T-cell (primary cell): ENCODE measurements at regions not wholly inside any gene's neighbourhood (a gene's known extent, or its start where the extent isn't known, plus 50 kb on each side); places are given as distances from the start of the nearest gene placed in this dataset.

Source experiments
- ATAC-seq, 4 experiments: fragments of 200-7000 bp in 3 of 4; fragments of 150-1000 bp in 1 of 4; cut with Tn5 transposase; replicated peaks in 1 of 4; 1 replicate in 3 of 4; 2 replicates in 1 of 4; pipeline ENCODE4 v1.10.0; 2021; ENCODE audit warnings: moderate library complexity in 3 of 4, mild to moderate bottlenecking in 2 of 4, moderate number of reproducible peaks in 1 of 4
- CTCF ChIA-PET, 2 donors: fragments of 300-600 bp; sonication (Branson Sonifier 250); formaldehyde crosslinking; loops; one replicate each; lab custom pipeline; 2022; ENCODE audit warnings: antibody characterized with exemption in 2 of 2; lab: Charles Lee
- POLR2A ChIA-PET, 2 donors: fragments of 300-600 bp; sonication (Branson Sonifier 250); formaldehyde crosslinking; loops; one replicate each; lab custom pipeline; 2022; ENCODE audit warnings: antibody characterized with exemption in 2 of 2; lab: Charles Lee
- DNase-seq, 35 experiments: peaks; one replicate each; pipeline versions ENCODE4 v3.0.0 to v3.0.0-alpha.2; 2013 to 2023
- H3K27ac ChIP-seq: one replicate; pipeline ENCODE4 v1.5.1; 2013; ENCODE audit warnings: low read length
- H3K27me3 ChIP-seq, 2 experiments: replicated peaks in 1 of 2; 1 replicate in 1 of 2; 2 replicates in 1 of 2; pipeline versions ENCODE4 v1.6.1 to v1.7.0; 2013; ENCODE audit warnings: low read length in 1 of 2, mixed read lengths in 1 of 2; ENCODE audit not compliant: control insufficient read depth in 2 of 2, insufficient read depth in 2 of 2; ENCODE audit errors: extremely low read depth in 1 of 2
- H3K36me3 ChIP-seq, 2 donors: 1 replicate in 1 of 2; 2 replicates in 1 of 2; pipeline versions ENCODE4 v1.6.1 to v1.7.0; 2013; ENCODE audit warnings: low read length in 1 of 2; ENCODE audit not compliant: control insufficient read depth in 2 of 2, insufficient read depth in 1 of 2; ENCODE audit errors: extremely low read depth in 1 of 2
- H3K4me1 ChIP-seq, 2 experiments: 1 replicate in 1 of 2; 2 replicates in 1 of 2; pipeline versions ENCODE4 v1.6.1 to v1.7.0; 2013; ENCODE audit warnings: low read length in 2 of 2, mixed read lengths in 1 of 2; ENCODE audit not compliant: insufficient read depth in 2 of 2, control insufficient read depth in 1 of 2; ENCODE audit errors: extremely low read depth in 1 of 2
- H3K4me3 ChIP-seq, 2 donors: 1 replicate in 1 of 2; 2 replicates in 1 of 2; pipeline versions ENCODE4 v1.5.1 to v1.7.0; 2013; ENCODE audit warnings: mild to moderate bottlenecking in 2 of 2, low read length in 1 of 2, moderate library complexity in 1 of 2; ENCODE audit not compliant: control insufficient read depth in 1 of 2; ENCODE audit errors: extremely low read depth in 1 of 2
- H3K9me3 ChIP-seq: 2 replicates; pipeline ENCODE4 v1.7.0; 2013
- H3K27ac Mint-ChIP-seq, 2 donors: one replicate each; pipeline ENCODE4 v1.8.0; 2020 to 2021; ENCODE audit warnings: mild to moderate bottlenecking in 2 of 2, mixed read lengths in 2 of 2
- H3K27me3 Mint-ChIP-seq, 2 donors: one replicate each; pipeline ENCODE4 v1.8.0; 2021 to 2022; ENCODE audit warnings: mixed read lengths in 2 of 2
- H3K36me3 Mint-ChIP-seq: one replicate; pipeline ENCODE4 v1.8.0; 2021; ENCODE audit warnings: mixed read lengths
- H3K4me1 Mint-ChIP-seq, 3 donors: one replicate each; pipeline ENCODE4 v1.8.0; 2020 to 2022; ENCODE audit warnings: mixed read lengths in 3 of 3, mild to moderate bottlenecking in 1 of 3
- H3K4me3 Mint-ChIP-seq, 3 donors: one replicate each; pipeline ENCODE4 v1.8.0; 2020 to 2022; ENCODE audit warnings: mild to moderate bottlenecking in 3 of 3, mixed read lengths in 3 of 3, moderate library complexity in 3 of 3
- H3K9me3 Mint-ChIP-seq, 3 donors: one replicate each; pipeline ENCODE4 v1.8.0; 2020 to 2022; ENCODE audit warnings: mixed read lengths in 3 of 3
- WGBS: methylation state at CpG from one replicate; pipeline ENCODE4 v1.1.5; 2013; ENCODE audit warnings: missing lambda C conversion rate; ENCODE audit not compliant: insufficient coverage; 5-methylcytosine and 5-hydroxymethylcytosine counted together

DNA sequence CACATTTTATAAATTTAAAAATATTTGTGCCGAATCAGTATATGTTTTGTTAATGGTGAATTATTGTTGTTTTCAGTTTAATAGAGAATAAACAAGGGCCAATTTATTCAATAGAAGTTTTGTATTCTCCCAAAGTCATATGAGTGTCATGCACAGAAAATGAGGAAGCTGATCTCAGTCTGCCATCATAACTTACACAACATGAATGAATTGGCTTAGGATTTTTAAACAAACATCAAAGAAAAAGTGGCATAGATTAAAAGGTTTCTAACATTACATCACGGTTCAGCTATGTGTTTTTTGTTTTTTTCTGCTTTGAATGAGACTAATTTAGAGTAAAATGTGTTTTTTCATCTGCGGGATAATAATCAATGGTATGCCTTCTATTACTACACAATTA is 123.4 kb upstream of the CTNNA2 start:
- Mint-ChIP-seq H3K27me3 (no peaks in the 10 kb centered on the region), H3K27ac (no peak overlapping the region), H3K4me1 (no peaks in the 10 kb centered on the region), H3K4me3 (no peak overlapping the region), H3K36me3 (no peaks in the 10 kb centered on the region), H3K9me3 (peaks cover 15 to 29% (median 22%) of the 10 kb centered on the region in 3 donors)
- POLR2A ChIA-PET, result no interaction called here
- ATAC-seq (no peak), DNase-seq (no peak)
- H3K27me3 ChIP-seq, result no peaks in the 10 kb centered on the region
- WGBS, result no CpG with 5 or more reads among the region's 3 CpGs
- no peaks in the 10 kb centered on the region for H3K36me3 ChIP-seq
- no peaks in the 10 kb centered on the region for H3K9me3 ChIP-seq
- no peaks in the 10 kb centered on the region for H3K4me1 ChIP-seq
- H3K27ac ChIP-seq, result no peak overlapping the region
- CTCF ChIA-PET, result no interaction called here
- H3K4me3 ChIP-seq, result no peak overlapping the region

DNA sequence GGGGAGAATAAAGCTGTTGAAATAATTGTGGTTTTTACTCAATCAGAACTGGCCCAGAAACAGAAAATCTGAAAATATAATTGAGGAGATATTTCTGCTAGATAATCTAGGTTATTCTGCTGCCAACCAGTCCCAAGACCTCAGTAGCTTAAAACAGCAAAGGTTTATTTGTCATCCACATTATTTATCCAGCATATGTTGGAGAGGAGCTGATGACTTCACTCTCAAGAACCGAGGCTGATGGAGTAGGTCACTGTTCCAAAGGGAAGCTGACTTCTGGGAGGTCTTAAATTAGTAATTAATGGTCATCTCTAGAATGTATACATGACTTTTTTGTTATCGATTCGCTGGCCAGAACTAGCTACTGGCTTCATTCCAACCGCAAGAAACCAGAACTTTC is 124.8 kb upstream of the CTNNA2 start:
- no peak for DNase-seq
- CTCF ChIA-PET, result interaction anchor here in 1 of 2 donors (0.5 kb wide), 1 partner anchor 77 kb away, joined by 5 read pairs; no protein-coding TSS in a partner anchor
- WGBS, result no CpG with 5 or more reads among the region's 4 CpGs

DNA sequence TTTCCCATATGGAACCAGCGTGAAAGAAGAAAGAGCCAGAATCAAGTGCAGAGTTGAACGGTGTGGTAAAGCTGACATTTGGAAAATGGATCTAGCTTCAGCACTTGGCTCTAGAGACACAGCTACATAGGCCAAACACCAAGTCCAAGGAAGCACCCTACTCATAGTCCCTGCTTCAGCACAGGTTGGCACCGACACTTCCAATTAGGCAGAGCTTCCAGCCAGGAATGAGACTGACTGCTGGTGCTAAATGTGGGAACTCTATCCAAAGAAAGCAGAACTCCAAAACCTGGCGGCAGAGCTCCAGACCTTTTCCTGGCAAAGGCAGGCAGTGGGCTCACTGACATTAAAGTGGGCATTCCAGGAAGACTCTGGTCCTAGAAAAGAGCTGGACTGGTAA is 125.4 kb upstream of the CTNNA2 start:
- ChIA-PET CTCF (interaction anchor here in 1 of 2 donors (0.5 kb wide), 1 partner anchor 76 kb away, joined by 5 read pairs; no protein-coding TSS in a partner anchor), POLR2A (no interaction called here)
- H3K9me3 ChIP-seq, result no peaks in the 10 kb centered on the region
- H3K27me3 ChIP-seq, result no peaks in the 10 kb centered on the region
- no peaks in the 10 kb centered on the region for H3K36me3 ChIP-seq
- DNase-seq (no peak), ATAC-seq (no peak)
- H3K9me3 Mint-ChIP-seq, result peaks cover 11 to 28% (median 12%) of the 10 kb centered on the region in 3 donors
- WGBS, result 84% methylated on average over 2 of the region's 4 CpGs
- H3K27ac Mint-ChIP-seq, result no peak overlapping the region
- no peaks in the 10 kb centered on the region for H3K4me1 Mint-ChIP-seq
- H3K4me3 Mint-ChIP-seq, result no peak overlapping the region
- no peak overlapping the region for H3K4me3 ChIP-seq
- no peaks in the 10 kb centered on the region for H3K36me3 Mint-ChIP-seq
- H3K27me3 Mint-ChIP-seq, result no peaks in the 10 kb centered on the region
- H3K4me1 ChIP-seq, result no peaks in the 10 kb centered on the region
- H3K27ac ChIP-seq, result no peak overlapping the region

More for the DNA sequence above, 124.8 kb upstream of the CTNNA2 start:
- no peaks in the 10 kb centered on the region for H3K36me3 Mint-ChIP-seq
- H3K27ac Mint-ChIP-seq, result no peak overlapping the region
- POLR2A ChIA-PET, result no interaction called here
- Histone ChIP-seq H3K27me3 (no peaks in the 10 kb centered on the region), H3K36me3 (no peaks in the 10 kb centered on the region), H3K27ac (no peak overlapping the region), H3K4me1 (no peaks in the 10 kb centered on the region), H3K9me3 (no peaks in the 10 kb centered on the region), H3K4me3 (no peak overlapping the region)
- H3K9me3 Mint-ChIP-seq, result peaks cover 11 to 26% (median 16%) of the 10 kb centered on the region in 3 donors
- no peak overlapping the region for H3K4me3 Mint-ChIP-seq
- no peaks in the 10 kb centered on the region for H3K27me3 Mint-ChIP-seq
- no peak for ATAC-seq
- H3K4me1 Mint-ChIP-seq, result no peaks in the 10 kb centered on the region

DNA sequence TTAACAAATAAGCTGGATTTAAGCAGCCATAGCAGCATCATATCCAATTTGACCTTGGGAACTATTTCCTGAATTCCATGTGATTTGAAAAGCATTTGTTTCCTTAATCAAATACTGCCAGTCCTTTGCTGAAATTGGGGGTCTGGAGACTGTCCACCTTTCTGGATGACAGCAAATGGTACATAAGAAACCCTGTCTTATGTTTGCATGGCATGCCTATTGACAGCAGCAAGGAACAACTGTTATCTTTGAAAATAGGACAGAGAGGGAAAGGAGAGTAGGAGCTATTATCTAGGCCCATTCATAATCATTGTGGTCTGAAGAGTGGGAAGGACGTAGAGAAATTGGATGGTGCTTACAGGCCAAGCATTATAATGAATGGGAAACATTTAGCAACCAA is 129.2 kb upstream of the CTNNA2 start:
- Histone ChIP-seq H3K9me3 (no peaks in the 10 kb centered on the region), H3K4me1 (no peaks in the 10 kb centered on the region), H3K27ac (no peak overlapping the region), H3K27me3 (no peaks in the 10 kb centered on the region), H3K4me3 (no peak overlapping the region), H3K36me3 (no peaks in the 10 kb centered on the region)
- H3K36me3 Mint-ChIP-seq, result no peaks in the 10 kb centered on the region
- no peaks in the 10 kb centered on the region for H3K4me1 Mint-ChIP-seq
- DNase-seq (no peak), ATAC-seq (no peak)
- H3K27me3 Mint-ChIP-seq, result no peaks in the 10 kb centered on the region
- POLR2A ChIA-PET, result no interaction called here
- CTCF ChIA-PET, result no interaction called here
- no CpG with 5 or more reads among the region's 1 CpG for WGBS
- no peak overlapping the region for H3K27ac Mint-ChIP-seq
- no peak overlapping the region for H3K4me3 Mint-ChIP-seq
- peaks cover 8 to 25% (median 13%) of the 10 kb centered on the region in 3 donors for H3K9me3 Mint-ChIP-seq

DNA sequence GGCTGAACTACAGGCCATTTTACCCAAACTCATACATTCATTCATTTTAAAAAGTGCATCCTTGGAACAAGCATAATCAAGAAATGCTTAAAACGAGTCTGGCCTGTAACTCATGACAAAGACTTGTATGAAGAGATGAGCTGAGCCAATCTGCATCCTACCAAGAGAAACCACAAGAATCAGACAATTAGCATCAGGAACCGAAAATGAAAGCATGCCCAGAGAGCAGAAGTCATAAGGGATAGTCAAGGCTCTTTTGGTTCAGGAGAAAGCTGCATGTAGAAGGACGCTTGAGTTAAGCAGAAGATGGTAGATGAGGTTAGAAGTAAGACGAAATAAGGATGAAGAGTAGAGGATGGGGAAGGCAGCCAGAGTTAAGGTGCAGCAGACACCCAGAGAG is 137.0 kb upstream of the CTNNA2 start:
- H3K4me3 ChIP-seq, result no peak overlapping the region
- Mint-ChIP-seq H3K9me3 (peaks cover 7 to 18% (median 8%) of the 10 kb centered on the region in 3 donors), H3K4me3 (no peak overlapping the region), H3K27ac (no peak overlapping the region), H3K36me3 (no peaks in the 10 kb centered on the region), H3K4me1 (no peaks in the 10 kb centered on the region), H3K27me3 (no peaks in the 10 kb centered on the region)
- no peaks in the 10 kb centered on the region for H3K27me3 ChIP-seq
- no peak overlapping the region for H3K27ac ChIP-seq
- no peaks in the 10 kb centered on the region for H3K36me3 ChIP-seq
- WGBS, result 92% methylated on average over 2 of the region's 4 CpGs
- POLR2A ChIA-PET, result no interaction called here
- no peaks in the 10 kb centered on the region for H3K9me3 ChIP-seq
- no peak for ATAC-seq
- no peaks in the 10 kb centered on the region for H3K4me1 ChIP-seq
- CTCF ChIA-PET, result no interaction called here
- DNase-seq, result no peak

DNA sequence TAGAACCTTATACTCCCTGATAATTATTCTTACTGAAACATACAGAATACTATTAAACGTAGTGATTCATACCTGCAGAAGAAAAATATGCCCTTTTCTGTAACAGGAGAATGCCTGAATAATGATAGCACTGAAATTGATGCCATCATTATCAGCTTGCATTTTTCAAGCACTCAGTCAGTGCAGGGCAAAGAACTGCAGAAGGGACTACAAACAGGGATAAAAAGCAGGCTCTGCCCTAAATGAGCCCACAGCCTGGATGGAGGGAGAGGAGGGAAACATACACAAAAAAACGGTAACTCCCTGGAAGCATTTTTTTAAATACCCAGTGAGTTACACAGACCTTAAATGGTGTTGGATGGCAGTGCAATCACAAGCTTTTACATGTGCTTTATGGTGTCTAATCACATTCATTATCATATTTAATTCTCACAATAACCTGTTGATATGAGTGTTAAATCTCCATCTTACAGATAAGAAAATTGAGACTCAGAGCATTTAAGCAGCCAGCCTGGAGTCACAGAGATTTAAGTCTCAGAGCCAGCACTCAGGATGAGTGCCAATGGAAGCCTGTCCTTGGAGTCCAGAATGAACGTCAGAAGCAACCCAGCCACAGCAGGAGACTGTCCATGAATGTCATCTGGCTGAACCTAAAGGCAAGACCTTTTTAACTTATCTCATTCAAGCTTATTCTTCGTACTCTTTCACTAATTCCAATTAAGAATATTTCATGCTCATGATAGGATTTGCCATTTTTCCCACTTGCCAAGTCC is 139.3 kb upstream of the CTNNA2 start:
- Histone ChIP-seq H3K4me1 (no peaks in the 10 kb centered on the region), H3K9me3 (no peaks in the 10 kb centered on the region), H3K27ac (no peak overlapping the region), H3K4me3 (no peak overlapping the region), H3K27me3 (no peaks in the 10 kb centered on the region), H3K36me3 (no peaks in the 10 kb centered on the region)
- no peak for ATAC-seq
- Mint-ChIP-seq H3K36me3 (no peaks in the 10 kb centered on the region), H3K27ac (no peak overlapping the region), H3K4me1 (no peaks in the 10 kb centered on the region), H3K9me3 (peaks cover 11 to 14% (median 11%) of the 10 kb centered on the region in 3 donors), H3K27me3 (no peaks in the 10 kb centered on the region), H3K4me3 (no peak overlapping the region)
- no peak for DNase-seq
- ChIA-PET CTCF (no interaction called here), POLR2A (no interaction called here)
- WGBS, result 42% methylated on average over 2 of the region's 4 CpGs
